HG03558 (cell line): ENCODE measurements at regions not wholly inside any gene's neighbourhood (a gene's known extent, or its start where the extent isn't known, plus 50 kb on each side); places are given as distances from the start of the nearest gene placed in this dataset.
"Not testable (repeated sequence)": the region's sequence is repeated elsewhere in the genome, so short reads cannot be mapped to it uniquely, and the experiment has no call there.

ENCODE experiments used
- ATAC-seq: cut with Tn5 transposase; IDR thresholded peaks from one replicate; pipeline ENCODE4 v1.9.1; 2021; ENCODE audit warnings: moderate number of reproducible peaks; ENCODE audit not compliant: unreplicated experiment; ENCODE audit errors: extremely low read depth

DNA sequence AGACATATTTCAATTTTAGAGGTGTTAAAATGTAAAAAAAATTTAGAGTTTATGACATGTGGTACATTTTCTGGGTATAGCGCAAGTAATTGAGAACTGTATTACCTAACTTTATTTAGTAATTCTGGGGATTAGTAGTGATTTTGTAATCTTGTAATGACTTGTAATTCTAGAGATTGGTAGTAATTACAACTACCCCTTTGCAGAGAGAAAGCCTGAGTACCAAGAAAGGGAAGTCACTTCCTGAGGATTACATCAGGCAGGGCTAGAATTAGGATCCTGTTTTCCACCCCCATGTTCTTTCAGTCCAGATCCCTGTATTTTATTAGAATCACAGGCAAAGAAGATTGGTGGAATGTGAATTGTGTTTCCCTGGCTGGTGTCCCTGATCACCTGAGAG lies 274.9 kb downstream of the KCNRG start:
- no peak for ATAC-seq

DNA sequence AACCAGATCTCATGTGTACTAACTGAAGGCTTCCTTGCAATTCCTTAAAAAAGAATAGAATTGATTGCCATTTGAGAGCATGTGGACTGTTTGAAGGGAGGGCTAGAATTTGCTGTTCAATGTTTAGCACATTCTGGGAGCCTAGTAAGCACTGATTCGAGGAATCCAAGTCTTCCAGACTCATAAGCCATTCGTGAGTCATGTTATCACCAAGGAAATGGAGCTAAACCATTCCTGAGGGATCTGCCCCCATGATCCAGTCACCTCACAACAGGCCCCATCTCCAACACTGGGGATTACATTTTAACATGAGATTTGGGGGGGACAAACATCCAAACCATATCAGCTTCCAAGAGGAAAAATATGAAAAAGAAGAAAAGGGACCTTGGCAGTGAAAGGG lies 276.4 kb downstream of the KCNRG start:
- no peak for ATAC-seq

DNA sequence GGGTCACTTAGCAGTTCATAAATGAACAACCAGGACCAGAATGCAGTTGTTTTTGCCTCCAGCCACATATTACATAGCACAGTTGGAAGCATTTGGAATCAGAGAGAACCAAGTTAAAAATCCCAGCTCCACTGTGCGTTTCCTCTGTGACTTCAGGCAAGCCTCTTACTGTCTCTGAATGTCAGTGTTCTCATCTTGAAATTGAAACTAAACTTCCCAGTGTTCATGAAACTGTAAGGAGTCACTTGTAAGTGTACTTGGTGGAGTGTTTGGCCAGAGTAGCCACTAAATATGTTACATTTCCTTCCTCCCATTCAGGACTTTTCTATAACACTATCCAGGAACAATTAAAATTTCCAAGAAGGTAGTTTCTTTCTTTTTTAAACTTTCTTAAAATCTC lies 276.8 kb downstream of the KCNRG start:
- no peak for ATAC-seq

- ATAC-seq: not testable (repeated sequence)
Observed at GRCh38 chr13:50294425-50294824, 279.2 kb downstream of the KCNRG start.

DNA sequence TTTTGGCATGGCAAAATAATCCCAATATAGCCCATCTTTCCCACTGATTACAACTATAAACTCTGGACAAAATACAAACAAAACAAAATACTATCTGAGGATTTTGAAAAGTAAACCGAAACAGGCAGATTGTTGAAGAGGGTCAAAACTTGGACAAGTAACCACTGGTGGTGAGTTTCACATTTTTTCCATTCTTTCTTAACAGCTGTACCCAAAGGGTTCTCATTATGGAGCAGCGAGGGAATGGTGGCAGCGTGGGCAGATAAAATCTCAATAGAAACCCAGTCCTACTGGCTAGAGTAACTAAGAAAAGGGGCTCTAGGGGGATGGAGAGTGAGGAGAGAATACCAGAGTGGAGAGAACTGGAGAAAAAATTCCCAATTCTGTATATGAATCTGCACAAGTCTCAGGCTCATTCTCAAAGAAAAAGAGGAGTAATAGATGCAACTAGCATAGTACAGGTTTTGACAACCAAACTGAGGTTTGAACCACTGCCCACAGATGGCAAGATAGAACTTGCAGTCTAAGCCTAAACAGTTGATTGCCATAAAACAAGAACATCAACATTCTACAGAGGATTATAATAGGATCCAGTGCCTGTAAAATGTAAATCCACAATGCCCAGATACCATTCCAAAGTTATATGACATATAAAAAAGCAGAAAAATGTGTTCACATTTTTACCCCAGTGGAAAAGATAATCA lies 284.5 kb downstream of the KCNRG start:
- ATAC-seq: no peak

- ATAC-seq: no peak
Observed at GRCh38 chr13:50303963-50304721, 288.9 kb downstream of the KCNRG start.

DNA sequence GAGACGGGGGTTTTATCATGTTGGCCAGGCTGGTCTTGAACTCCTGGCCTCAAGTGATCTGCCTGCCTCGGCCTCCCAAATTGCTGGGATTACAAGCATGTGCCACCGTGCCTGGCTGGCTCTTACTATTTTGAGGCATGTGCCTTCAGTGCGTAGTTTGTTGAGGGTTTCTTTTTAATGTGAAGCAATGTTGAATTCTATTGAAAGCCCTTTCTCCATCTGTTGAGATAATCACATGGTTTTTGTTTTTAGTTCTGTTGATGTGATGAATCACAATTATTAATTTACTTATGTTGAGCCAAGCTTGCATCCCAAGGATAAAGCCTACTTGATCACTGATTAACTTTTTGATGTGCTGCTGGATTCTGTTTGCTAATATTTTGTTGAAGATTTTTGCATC lies 290.9 kb downstream of the KCNRG start:
- no peak for ATAC-seq

GRCh38 chr13:50309318-50309717 lies 294.1 kb downstream of the KCNRG start:
- no peak for ATAC-seq

DNA sequence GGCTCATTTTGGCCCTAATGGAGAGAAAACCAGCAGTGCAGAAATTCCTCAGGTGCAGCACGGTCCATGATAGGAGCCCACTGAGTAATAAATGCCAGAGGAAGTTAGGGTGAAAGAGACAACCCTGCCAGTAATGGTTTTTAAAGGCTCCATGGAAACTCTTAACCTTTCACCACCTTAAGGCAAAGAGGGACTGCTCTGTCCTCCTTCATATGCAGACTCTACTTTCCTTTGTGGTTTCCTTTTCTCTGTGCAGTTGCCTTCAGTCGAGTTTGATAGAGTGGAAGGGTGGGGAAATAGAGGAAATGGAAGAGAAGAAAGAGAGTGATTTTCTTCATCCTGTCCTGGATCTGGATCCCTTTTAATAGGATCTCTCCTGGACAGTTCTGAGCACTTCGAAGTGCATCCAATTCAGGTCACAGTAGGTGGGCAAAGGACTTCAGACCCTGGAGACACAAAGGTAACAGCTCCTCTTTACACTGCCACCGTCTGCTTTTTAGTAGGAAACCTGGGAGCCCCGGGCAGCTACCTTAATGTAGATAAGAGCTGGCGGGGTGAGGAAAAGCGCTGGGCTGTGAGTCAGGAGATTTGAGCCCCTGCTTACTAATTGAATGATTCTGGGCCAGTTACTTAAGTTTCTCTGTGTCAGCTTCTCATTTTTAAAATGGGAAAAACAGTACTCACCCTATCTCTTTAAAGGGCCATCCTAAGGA lies 294.8 kb downstream of the KCNRG start:
- ATAC-seq: no peak

GRCh38 chr13:50310734-50311133 lies 295.5 kb downstream of the KCNRG start:
- no peak for ATAC-seq

- no peak for ATAC-seq
Observed at GRCh38 chr13:50318887-50319286, 303.6 kb downstream of the KCNRG start.

GRCh38 chr13:50319635-50320255 lies 304.5 kb downstream of the KCNRG start:
- ATAC-seq: no peak

DNA sequence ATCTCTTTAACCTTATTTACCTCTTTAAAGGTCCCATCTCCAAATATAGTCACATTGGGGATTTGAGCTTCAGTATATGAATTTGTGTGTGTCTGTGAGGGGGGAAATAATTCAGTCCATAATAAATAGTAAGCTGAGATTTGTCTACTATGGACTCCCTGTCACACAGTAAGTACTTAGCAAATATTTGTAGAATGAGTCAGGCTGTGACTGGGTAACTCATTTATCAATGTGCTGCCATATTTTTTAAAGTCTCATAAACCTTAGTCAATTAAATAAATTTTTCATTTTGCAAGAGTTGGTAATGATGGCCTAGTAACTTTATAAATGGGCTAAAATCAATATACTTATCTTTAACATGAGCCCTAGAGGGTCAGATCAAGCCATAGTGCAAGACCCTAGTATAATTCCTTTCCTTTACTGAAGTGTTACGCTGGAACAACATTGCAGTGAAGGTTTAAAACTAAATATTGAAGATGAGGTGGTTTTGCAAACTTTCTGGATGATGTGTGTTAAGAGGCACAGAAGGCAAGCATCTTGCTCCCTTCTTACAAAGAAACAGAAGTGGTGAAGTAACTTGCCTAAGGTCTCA lies 305.1 kb downstream of the KCNRG start:
- no peak for ATAC-seq

DNA sequence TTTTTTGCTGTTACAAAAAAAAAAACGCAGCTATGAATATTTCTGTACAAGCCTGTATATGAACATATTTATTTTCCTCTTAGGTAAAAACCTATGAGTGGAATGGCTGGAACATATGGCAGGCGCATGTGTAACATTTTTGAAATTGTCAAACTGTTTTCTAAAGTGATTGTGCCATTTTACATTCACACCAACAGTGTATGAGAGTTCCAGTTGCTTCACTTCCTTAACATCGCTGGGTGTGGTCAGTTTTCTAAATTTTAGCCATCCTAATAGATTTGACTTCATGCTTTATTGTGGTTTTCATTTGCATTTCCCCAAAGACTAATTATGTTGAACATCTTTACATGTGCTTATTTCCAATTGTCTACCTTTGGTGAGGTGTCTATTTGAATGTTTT lies 306.8 kb downstream of the KCNRG start:
- no peak for ATAC-seq

- no peak for ATAC-seq
Observed at GRCh38 chr13:50323440-50324065, 308.3 kb downstream of the KCNRG start.

GRCh38 chr13:50326271-50326670 lies 311.0 kb downstream of the KCNRG start:
- no peak for ATAC-seq

DNA sequence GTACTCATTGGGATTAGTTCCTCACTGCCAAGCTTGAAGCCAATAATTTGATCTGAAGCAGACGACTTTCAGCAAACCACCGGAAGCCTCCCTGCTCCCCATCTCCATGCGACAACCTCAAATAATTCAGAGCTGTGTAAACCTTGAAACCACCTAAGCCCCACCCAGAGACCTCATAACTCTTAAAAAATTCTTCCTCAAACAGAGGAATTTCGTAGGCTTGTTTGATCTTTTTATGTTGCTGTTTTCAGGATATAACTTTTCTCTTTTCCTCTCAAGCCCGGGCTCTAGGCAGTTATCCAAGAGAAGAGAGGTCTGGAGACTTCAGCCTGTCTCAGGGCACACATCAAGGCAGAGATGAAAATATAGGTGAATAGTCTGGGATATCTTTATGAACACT lies 311.6 kb downstream of the KCNRG start:
- ATAC-seq: no peak

GRCh38 chr13:50334115-50334778 lies 319.0 kb downstream of the KCNRG start:
- ATAC-seq: no peak

DNA sequence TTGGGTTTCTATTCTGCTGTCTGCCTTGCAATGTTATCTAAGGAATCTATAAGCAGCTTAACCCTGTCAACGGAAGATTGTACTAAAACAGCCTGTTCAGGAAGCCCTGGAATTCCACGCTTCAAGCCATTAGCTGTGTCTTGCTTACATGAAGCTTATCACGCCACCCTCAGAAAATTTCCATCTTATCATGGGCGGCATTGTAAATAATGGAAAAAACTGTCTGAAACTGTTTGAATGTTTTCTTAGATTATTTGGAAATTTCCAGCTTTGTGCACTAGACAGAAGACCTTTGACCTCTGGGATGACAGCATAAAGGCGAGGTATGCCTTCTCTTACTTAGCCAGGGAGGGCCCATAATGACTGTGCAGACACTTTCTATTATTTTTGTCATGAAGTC lies 319.7 kb downstream of the KCNRG start:
- no peak for ATAC-seq

DNA sequence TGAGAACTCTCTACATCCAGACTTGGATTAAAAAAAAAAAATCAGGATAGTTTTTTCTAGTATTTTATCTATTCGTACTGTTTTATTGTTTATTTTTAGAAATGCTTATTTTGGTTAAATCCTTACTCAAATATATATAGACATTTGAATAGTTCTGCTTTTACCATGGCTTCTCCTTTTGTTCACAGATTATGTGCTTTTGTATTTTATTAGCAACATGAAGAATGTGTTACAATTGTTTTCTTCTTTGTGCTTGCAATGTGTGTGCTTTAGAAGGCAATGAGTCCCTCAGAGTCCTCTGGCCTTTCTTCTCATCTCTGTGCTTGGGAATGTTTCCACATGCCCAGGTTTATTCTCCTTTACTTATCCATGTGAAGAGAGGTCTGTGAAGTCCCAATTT lies 324.0 kb downstream of the KCNRG start:
- ATAC-seq: no peak
